Limb (tissue), 2 donors: ENCODE measurements at regions not wholly inside any gene's neighbourhood (a gene's known extent, or its start where the extent isn't known, plus 50 kb on each side); places are given as distances from the start of the nearest gene placed in this dataset.
A peak's percentile ranks its signal among the peaks of the same experiment; 100 is the strongest.

ENCODE experiments used
- DNase-seq, 2 donors: peaks; one replicate each; pipeline ENCODE4 v3.0.0-alpha.2; 2016; ENCODE audit errors: extremely low spot score in 2 of 2

DNA sequence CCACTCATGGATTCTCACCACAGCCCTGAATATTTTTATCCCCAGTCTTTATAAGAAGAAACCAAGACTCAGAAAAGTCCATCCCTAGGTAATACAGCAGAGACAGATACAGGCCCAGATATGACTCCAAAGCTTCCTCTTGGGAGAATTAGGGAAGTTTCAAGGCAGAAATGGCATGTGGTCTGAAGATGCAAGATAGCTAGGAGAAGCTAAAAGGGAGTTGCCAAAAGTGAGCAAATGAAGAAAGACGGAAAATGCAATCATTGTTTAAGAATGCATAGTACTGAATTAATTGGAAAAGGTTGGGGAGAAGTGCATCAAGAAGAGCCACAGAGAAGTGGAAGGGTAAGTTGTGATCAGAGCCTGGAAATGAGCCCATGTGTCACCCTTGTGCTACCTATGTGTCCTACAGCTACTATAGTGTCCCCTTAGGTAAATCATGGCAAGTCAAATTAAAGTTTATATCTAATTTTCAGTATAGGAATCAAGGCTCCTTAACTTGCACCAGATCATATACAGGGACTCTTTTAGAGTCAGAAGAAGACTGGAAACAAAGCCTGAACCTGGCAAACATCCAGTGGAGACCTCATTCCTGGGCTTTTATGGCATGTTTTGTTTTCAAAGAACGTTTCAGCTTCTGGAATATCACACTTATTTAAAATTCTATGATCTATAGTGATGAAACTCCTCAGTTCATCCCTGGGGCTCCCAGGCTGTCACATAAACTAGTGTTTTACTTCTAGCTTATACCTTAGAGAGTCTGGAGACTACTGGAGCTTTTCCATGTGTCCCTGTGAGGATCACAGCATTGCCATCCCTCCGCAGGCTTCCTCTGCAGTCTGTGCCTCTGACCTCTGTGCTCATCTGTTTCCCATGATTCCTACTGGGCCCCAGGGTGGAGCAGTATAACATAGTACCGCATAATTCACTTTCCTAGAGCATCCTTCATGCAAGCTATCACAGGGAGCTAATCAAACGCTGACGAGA, 189.0 kb upstream of the CDKN3 start:
- DNase-seq, result no peak

DNA sequence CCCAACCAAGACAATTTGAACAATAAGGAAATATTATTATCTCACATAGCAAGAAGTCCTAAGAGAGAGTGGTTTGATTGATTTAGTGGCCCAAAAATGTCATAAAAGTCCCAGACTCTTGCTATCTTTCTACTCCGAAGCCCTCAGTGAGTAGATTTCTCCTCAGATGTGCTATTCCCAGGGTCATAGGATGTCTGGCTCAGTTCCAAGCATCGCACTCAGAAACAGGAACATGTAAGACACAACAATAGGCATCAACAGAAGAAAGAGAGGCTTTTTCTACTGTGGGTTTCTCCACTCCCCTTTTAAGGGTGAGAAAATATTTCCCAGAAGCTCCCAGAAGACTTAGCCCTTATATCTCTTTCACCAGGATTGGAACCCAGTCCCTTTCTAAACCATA, 188.1 kb upstream of the CDKN3 start:
- no peak for DNase-seq

DNA sequence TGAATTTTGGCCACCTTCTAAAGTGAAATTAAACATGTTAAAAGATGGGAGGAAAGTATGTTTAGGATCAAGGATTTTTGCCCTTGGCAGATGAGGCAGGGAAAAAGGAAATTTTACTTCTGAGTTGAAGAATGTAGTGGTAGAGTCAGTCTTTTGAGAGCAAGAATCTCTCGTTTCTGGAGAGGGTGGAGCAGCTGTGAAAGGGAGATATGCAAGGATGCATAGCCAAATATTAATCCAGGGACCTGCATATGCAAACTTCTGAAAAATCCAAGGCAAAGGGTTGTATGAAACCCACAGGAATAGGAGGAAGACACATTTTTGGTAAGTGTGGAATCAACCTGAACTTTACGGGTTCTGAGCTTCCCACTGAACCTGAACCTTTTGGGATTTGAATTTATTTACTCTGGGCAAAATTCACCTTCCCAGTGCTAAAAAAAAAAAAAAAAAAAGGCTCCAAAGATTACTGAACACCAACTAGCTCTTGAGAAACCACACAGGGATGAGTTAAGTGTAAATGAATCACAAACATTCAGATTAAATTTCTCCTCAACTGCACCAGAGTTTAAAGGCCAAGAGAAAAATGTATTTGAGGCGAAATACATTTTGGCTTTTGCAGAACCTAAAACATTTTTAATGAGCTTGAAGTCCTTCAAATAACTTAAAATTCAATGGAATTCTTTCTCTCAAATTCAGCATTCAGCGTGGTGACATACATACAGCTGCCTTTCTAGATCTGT, 187.1 kb upstream of the CDKN3 start:
- no peak for DNase-seq

DNA sequence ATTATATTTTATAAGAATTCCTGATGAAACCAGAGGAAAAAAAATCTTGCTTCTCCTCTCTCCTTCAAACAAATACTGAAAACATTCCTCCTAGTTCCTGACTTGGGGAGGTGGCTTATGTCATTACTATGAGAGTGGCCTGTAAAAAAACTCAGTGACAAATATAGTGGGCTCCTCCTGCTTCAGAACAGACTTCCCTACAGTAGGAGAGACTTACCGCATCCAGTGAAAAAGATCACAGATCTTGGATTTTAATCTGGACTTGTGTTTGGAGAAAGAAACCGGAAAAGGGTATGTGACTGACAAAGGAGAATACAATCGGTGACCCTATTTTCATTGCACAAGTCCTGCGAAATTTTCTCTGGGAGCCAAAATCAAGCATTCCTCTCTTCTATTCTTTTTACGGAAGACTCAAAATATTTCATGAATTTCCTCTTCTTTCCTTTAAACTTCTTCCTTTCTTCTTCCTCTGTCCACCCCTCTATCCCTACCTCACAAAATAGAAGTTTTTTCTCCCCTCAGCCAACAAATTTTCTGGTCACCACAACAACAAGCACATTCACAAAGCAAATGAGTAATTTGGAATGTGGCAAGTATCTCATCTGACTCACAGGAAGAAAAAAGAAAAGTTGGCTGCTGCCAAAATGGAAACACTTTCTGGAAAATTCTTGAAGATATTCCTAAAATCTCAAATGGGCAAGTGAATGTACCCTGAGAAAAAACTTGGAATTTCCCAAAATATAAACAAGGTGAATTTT, 185.1 kb upstream of the CDKN3 start:
- no peak for DNase-seq

DNA sequence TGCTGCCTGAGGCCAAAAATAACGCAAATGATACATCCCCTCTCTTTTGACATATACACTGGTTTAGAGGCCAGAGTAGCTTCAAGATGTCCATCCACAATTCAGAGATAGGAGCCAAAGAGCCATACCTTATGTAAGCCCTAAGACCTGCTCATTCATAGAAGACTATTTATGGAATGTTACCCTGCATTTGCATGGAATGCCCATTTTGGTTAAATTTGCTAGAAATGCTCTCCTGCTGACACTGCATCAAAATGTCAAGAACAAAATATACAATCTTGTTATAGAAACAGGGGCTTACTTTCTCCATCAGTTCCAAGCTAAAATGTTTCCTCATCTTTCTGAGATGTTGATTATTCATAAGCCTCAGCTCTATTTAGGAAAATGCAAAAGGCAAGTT, 183.3 kb upstream of the CDKN3 start:
- no peak for DNase-seq

DNA sequence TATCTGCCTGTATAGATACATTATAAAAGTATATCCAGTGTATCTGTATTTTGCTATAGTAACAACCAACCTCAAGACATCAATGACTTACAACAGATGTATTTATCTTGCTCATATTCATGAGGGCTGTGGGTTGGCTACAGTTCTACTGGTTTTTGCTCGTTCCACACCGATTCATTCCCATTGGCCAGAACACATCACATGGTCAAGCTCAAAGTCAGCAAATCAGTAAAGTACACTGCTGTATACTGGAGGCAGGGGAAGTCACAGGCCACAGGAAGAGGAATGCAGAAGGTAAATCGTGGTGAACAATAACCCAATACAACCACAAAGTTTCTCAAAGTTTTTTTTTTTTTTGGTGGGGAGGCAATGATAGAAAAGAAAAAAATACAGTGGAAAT, 180.0 kb upstream of the CDKN3 start:
- DNase-seq, result no peak

DNA sequence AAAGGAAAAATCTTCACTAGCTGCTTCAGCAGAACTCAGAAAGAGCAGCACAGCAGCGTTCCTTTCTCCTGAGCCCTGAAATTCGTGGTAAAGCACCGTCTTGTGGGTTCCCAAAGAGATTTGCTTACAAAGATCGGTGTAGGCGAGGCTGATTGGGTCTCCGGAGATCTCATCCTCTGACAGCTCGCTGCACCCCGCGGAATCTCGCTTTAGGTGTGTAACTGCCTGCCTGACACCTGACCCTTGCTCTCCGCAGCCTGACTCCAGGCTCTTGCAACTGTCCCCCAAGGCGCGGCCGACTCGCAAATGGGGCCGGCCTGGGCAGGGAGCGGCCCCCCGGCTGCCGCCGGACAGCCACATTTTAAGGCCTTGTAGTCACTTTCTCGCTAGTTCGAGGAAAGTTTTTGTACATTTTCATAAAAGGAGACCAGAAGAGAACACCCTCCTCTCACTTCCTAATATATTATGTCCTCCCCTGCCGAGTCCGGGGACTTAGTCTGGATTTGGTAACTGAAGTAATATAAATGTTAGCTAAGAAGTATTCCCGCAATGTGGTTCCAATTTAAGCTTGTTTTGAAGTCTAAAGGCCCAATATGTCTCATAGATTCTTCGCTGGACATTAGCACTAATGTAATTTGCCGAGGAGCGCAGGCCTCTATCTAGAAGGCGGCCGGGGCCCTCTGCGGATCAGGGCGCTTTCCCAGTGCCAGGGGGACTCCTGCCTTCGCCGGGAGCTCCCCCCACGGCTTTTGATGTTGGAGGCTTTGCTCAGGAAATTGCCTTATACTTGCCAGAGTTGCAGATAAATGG, 177.3 kb upstream of the CDKN3 start:
- peak in 1 of 2 donors; percentile 40 for DNase-seq

DNA sequence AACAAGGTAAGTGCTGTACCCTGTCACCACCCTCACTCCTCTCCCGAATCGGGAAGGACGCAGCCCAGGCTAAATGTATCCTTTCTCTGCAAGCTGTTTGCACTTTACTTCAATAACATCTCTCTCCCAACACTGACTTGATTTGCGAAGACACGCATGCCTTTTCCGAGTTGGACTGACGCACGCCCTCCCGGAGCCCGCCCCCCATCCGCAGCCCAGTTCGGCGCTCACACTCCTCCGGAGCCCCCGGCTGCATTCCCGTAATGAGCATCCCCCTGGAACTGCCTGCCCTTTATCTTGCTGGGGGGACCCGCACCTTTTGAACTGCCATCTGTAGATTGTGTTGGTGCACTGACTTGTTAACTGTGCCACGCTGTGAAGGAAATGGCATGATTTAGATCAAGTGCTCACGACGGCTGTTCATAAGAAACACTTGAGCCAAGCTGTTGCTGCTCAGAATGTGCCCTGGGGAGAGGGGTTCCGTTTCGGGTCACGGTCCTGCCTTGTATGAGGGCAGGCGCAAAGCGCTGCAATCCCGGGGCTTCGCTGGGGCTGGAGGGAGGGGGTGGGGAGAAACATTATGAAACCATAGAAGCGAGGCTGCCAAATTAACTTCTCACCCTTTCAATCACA, 176.6 kb upstream of the CDKN3 start:
- DNase-seq, result peak in 1 of 2 donors; percentile 68

DNA sequence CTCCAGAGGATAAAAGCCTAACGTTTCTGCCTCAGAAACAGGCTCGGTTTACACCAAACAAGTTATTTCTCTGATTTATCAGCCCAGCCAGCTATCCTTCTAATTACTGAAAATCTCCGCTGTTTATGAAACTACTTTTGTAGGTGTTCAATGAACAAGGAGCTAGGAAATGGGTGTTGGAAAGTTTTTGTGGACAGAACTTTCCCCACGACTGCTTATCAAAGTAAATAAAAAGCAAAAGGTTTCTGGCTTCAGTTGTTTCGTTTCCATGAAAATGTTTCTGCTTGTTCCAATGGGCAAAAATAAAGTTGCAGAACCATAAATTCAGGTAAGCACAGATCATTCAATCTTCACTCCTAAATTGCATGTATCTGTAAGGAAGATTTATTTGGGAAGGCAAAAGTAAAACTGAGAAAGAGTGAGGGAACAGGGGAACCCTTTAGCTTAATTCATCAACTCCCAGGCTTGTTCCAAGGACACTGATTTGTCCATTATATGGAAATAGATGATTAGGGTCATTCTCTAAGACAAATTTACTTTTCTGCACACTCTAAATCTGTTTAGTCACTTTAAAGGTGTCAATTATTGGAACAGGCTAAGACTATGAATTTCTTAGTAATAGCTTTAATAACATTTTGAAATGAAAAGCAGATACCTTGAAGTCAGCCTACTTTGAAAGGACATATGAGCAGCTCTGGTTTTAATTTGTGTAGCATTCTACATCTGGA, 175.9 kb upstream of the CDKN3 start:
- DNase-seq, result no peak

DNA sequence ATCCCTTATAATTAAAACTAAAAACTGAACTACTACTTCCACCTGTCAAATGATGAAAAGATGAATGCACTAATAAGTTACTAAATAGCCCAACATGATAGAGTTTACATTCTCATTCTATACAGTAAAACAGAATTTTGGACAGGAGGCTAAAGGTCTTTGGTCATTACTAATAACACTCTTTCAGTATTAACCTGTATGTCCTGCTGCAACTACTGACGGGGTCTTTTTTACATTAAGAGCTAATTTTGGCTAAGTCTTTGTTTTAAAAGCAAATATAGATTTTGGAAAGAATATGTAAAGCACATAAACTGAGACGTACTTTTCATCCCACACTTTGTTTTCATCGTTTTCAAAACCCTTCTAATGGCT, 175.4 kb upstream of the CDKN3 start:
- no peak for DNase-seq

DNA sequence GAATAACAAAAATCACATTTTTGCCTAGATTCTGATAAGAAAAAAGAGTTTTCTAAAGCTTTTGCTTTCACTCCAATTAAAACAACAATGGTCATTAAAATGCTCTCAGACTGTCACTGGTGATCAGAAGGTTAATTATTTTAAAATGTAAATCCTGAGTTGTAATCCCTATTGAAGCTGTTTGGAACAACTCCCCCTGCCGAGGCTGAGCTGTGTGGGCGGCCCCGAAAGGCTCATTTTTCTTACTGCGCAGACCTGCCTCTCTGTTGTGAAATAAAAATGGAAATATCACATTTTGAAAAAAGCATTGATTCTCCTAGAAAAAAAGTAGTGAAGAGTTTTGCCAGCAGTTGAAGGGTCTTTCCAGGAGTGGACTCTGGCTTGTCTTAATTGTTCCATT, 174.8 kb upstream of the CDKN3 start:
- DNase-seq, result no peak

DNA sequence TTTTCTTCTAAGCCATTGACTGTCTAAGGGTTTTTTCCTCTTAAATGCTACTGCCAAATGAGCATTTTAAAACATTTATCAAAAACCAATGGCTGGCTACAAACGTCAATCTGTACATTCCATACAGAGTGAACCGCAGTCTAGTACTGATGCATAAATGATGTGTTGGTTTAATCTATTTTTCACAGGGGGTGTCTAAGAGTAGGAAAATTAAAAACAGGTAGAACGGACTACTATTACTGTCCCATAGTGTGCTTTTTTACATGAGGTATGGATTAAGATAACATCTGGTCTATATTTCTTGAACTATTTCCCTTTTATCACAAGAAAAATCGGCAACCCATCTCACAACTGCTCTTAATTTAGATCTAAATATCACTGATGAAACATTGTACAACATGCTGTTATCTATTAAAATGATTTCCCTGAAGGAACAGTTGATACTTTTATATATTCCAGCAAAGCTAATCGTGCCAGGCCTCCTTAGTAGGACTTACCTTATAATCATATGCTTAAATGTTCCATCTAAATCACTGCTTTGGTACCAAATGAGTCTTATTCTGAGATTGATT, 172.9 kb upstream of the CDKN3 start:
- DNase-seq, result no peak

DNA sequence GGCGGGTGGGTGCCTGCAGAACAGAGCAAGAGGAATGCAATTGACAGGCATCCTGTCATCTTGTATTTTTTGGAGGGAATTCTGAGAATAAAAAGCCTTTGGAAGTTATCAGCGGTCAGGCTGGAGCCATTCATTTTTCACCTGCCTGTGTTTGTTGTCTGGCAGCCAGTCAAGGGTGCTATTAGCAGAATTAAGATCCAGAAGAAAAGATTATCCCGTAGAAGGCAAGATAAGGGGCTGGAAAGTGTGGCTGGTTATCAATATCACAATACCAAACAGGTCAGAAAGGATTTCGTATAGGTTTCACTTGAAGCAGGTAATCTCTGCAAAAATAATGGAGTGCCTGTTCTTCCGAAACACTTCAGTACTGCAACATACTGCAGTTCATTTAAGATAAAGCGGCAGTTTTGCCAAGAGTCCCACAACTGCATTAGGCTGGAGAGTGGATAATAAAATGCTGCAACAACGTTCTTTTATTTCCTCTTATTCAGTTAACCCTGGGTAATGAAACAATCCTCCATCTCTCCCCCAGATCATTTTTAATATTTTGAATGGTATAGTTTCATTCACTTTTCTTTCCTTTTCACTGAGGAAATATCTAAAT, 171.2 kb upstream of the CDKN3 start:
- DNase-seq, result no peak

DNA sequence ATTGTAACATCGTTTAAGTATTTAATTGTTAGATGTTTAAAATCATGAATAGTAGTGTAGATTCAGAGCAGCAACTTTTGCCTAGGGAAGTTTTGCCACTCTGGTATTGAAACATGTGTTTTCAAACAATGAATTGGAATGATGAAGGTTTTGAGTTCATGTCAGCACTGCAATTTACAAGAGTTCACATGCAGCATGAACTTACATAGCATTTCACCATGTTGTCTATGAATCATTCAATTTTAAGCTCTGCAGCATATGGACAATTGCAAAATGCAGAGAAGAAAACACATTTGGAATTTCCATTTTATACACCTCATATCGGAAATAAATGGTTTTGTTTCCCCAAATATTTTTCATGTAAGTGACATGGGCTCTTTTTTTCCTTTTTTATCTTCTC, 170.7 kb upstream of the CDKN3 start:
- no peak for DNase-seq

DNA sequence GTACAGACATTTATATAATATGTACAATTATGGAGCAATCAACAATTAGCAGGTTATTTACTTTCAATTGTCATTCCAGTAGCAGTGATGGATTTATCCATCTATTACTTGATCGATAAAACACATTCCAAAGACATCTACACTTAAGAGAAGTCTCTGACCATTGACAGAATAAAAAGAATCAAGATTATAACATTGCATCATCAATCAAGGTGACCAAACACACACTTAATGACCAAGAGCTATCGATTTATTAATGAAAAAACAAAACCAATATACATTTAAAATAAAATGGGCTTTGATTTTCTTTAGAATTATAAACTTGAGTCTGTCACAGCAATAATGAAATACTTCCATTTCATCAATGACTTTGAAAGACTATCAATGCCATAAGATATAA, 170.2 kb upstream of the CDKN3 start:
- DNase-seq, result no peak

DNA sequence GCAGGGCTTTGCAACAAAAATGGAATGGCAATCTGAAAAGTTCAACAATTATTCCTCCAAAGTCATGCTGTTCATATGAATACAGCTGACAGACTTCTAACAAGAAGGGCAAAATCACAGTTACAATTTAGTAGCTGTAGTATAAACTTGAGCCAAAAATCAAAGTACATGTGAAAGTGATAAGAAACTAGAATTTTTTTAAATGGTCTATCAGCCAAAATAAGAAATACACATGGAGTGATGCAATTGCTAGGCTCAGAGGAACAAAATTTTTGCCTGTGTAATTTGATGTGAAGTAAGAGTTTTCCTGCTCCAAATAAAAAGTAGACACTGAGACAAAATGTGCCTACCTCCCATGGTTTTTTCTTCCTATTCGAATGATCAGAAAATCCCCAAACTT, 167.7 kb upstream of the CDKN3 start:
- no peak for DNase-seq

DNA sequence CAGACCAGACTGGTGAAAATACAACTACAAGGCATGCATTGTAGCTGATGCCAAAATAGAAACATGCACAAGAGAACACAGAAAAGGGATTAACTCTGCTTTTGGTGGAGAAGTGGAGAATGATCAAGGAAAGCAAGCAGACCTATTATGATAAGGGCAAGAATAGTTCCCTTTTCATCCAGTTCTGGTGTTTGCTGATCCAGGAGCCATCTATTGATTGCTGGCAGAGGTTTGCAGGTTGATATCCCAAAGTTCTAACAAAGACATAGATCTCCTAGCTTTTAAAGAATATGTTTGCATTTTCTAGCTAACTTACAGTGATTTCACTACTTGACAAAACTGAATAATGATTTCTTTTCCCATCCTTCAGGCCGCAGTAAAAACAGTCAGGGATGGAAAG, 166.2 kb upstream of the CDKN3 start:
- DNase-seq, result no peak

DNA sequence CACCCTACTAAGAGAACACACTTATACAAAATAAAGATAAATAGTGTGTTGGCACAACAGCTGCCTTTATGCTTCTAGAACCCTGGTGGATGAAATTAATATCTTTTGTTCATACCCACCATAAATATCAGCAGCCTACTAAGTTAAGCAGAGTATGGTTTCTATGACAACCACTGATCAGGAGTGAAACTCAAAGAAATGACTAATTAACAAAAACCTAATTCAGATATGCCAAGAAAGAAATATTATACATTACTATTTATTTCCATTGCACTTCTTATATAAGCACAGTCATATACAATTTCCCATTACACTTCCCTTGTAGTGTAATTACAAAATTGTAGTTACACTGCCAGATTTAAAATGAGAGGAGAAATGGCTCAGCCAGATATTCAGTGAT, 164.1 kb upstream of the CDKN3 start:
- no peak for DNase-seq

DNA sequence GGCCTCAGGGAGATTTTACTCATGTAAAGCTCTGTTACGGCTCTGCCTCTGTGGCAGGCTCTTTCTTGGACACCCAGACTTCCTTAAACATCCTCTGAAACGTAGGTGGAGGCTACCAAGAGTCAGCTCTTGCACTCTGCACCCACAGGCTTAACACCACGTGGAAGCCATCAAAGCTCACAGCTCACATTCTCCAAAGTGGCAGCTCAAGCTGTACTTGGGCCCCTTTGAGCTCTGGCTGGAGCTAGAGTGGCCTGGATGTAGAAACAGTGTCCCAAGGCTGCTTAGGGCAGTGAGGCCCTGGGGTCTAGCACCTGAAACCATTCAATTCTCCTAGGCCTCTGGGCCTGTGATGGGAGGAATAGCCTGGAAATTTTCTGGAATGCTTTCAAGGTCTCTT, 155.3 kb upstream of the CDKN3 start:
- no peak for DNase-seq
